GM06990 (cell line): ENCODE measurements at regions not wholly inside any gene's neighbourhood (a gene's known extent, or its start where the extent isn't known, plus 50 kb on each side); places are given as distances from the start of the nearest gene placed in this dataset.

Experiments used
- DNase-seq: peaks from one replicate; pipeline ENCODE4 v3.0.0-alpha.2; 2011; ENCODE audit not compliant: insufficient read length; ENCODE audit errors: extremely low read depth
- H3K27me3 ChIP-seq: replicated peaks from 2 replicates; pipeline ENCODE4 v1.6.0; 2011; ENCODE audit warnings: low read length; ENCODE audit not compliant: control insufficient read depth, insufficient read depth
- H3K36me3 ChIP-seq: 2 replicates; pipeline ENCODE4 v1.5.1; 2011; ENCODE audit warnings: low read length; ENCODE audit not compliant: control insufficient read depth, insufficient read depth
- H3K4me3 ChIP-seq: replicated peaks from 2 replicates; pipeline ENCODE4 v1.5.1; 2011; ENCODE audit warnings: low read depth, mild to moderate bottlenecking, control low read depth, low read length
- CTCF ChIP-seq: IDR thresholded peaks from 2 replicates; pipeline ENCODE4 v1.5.1; 2011; ENCODE audit warnings: low read length, control low read depth, mild to moderate bottlenecking, inconsistent platforms; ENCODE audit not compliant: insufficient read depth, poor library complexity, severe bottlenecking

GRCh38 chr6:134702279-134702678, 247.6 kb downstream of the ALDH8A1 start:
- H3K27me3 ChIP-seq, result no peaks in the 10 kb centered on the region
- no peak overlapping the region for H3K4me3 ChIP-seq
- TF ChIP-seq CTCF, result no peak
- no peaks in the 10 kb centered on the region for H3K36me3 ChIP-seq
- DNase-seq, result no peak

GRCh38 chr6:134701301-134701700, 248.6 kb downstream of the ALDH8A1 start:
- no peak overlapping the region for H3K4me3 ChIP-seq
- no peaks in the 10 kb centered on the region for H3K27me3 ChIP-seq
- no peak for TF ChIP-seq CTCF
- no peak for DNase-seq
- H3K36me3 ChIP-seq, result no peaks in the 10 kb centered on the region

DNA sequence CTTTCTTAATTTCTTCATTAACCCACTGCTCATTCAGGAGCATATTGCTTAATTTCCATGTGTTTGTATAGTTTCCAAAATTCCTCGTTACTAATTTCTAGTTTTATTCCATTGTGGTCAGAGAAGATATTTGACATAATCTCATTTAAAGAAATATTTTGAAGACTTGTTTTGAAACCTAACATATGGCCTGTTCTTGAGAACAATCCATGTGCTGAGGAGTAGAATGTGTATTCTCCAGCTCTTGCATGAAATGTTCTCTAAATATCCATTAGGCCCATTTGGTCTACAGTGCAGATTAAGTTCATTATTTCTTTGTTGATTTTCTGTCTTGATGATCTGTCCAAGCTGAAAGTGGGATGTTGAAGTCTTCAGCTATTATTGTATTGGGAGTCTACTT, 251.7 kb downstream of the ALDH8A1 start:
- no peak for TF ChIP-seq CTCF
- DNase-seq, result no peak
- H3K4me3 ChIP-seq, result no peak overlapping the region
- H3K36me3 ChIP-seq, result no peaks in the 10 kb centered on the region
- no peaks in the 10 kb centered on the region for H3K27me3 ChIP-seq

DNA sequence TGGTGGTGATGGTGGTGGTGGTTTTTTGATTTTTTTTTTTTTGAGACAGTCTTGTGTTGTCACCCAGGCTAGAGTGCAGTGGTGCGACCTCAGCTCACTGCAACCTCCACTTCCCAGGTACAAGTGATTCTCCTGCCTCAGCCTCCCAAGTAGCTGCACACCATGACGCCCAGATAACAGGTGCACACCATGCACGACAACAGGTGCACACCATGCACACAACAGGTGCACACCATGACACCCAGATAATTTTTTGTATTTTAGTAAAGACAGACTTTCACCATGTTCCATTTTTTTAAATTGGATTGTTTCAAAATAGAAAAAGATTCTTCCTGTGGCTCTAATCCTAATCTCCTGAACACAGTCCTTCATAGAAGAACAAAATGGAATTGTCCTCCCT, 257.9 kb downstream of the ALDH8A1 start:
- Histone ChIP-seq H3K4me3 (no peak overlapping the region), H3K36me3 (no peaks in the 10 kb centered on the region), H3K27me3 (no peaks in the 10 kb centered on the region)
- no peak for DNase-seq
- no peak for TF ChIP-seq CTCF

DNA sequence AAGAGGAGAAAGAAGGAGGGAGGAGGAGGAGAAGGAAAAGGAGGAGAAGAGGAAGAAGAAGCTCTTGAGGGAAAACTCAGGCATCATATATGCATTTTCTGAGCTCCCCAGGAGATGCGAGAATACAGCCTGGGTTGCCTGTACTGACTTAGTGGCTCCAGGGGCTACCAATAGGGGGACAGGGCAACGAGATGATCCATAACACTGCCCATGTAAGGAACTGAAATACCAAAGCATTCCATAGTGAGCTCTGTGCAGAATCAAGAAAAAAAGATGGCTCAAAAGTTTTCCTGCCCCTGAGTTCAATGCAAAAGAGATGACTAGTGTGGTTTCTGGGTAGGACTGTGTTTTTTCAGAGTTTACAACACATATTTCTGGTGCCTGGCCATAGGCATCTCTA, 258.7 kb downstream of the ALDH8A1 start:
- Histone ChIP-seq H3K4me3 (no peak overlapping the region), H3K36me3 (no peaks in the 10 kb centered on the region), H3K27me3 (no peaks in the 10 kb centered on the region)
- TF ChIP-seq CTCF, result no peak
- no peak for DNase-seq

GRCh38 chr6:134690048-134690447, 259.9 kb downstream of the ALDH8A1 start:
- no peak for TF ChIP-seq CTCF
- no peaks in the 10 kb centered on the region for H3K36me3 ChIP-seq
- DNase-seq, result no peak
- no peaks in the 10 kb centered on the region for H3K27me3 ChIP-seq
- no peak overlapping the region for H3K4me3 ChIP-seq
